ENCODE measurements at regions not wholly inside any gene's neighbourhood (a gene's known extent, or its start where the extent isn't known, plus 50 kb on each side); places are given as distances from the start of the nearest gene placed in this dataset.

- DNase-seq (ENCODE audit: low read depth in 2 of 2) = no peak
Observed at GRCh38 chr20:21839982-21840381, 134.5 kb downstream of the PAX1 start.

GRCh38 chr20:21836346-21836745 is 130.9 kb downstream of the PAX1 start:
- no peak for DNase-seq (ENCODE audit: low read depth in 2 of 2)

GRCh38 chr20:21835042-21835441 is 129.6 kb downstream of the PAX1 start:
- no peak for DNase-seq (ENCODE audit: low read depth in 2 of 2)

- no peak for DNase-seq (ENCODE audit: low read depth in 2 of 2)
Observed at GRCh38 chr20:21832442-21833385, 127.2 kb downstream of the PAX1 start.

- no peak for DNase-seq (ENCODE audit: low read depth in 2 of 2)
Observed at GRCh38 chr20:21826976-21827375, 121.5 kb downstream of the PAX1 start.

GRCh38 chr20:21821358-21821757 is 115.9 kb downstream of the PAX1 start:
- no peak for DNase-seq (ENCODE audit: low read depth in 2 of 2)

- no peak for DNase-seq (ENCODE audit: low read depth in 2 of 2)
Observed at GRCh38 chr20:21820688-21821087, 115.2 kb downstream of the PAX1 start.

GRCh38 chr20:21820045-21820444 is 114.6 kb downstream of the PAX1 start:
- no peak for DNase-seq (ENCODE audit: low read depth in 2 of 2)

- no peak for DNase-seq (ENCODE audit: low read depth in 2 of 2)
Observed at GRCh38 chr20:21812379-21812778, 106.9 kb downstream of the PAX1 start.

GRCh38 chr20:21809961-21810523 is 104.6 kb downstream of the PAX1 start:
- DNase-seq (ENCODE audit: low read depth in 2 of 2) = no peak

- DNase-seq (ENCODE audit: low read depth in 2 of 2) = no peak
Observed at GRCh38 chr20:21808863-21809664, 103.6 kb downstream of the PAX1 start.

GRCh38 chr20:21808139-21808538 is 102.7 kb downstream of the PAX1 start:
- DNase-seq (ENCODE audit: low read depth in 2 of 2) = no peak

GRCh38 chr20:21804802-21805201 is 99.3 kb downstream of the PAX1 start:
- DNase-seq (ENCODE audit: low read depth in 2 of 2) = no peak

- no peak for DNase-seq (ENCODE audit: low read depth in 2 of 2)
Observed at GRCh38 chr20:21801193-21801592, 95.7 kb downstream of the PAX1 start.

- DNase-seq (ENCODE audit: low read depth in 2 of 2) = no peak
Observed at GRCh38 chr20:21798384-21798783, 92.9 kb downstream of the PAX1 start.

GRCh38 chr20:21796059-21796458 is 90.6 kb downstream of the PAX1 start:
- no peak for DNase-seq (ENCODE audit: low read depth in 2 of 2)

- no peak for DNase-seq (ENCODE audit: low read depth in 2 of 2)
Observed at GRCh38 chr20:21788082-21788481, 82.6 kb downstream of the PAX1 start.

GRCh38 chr20:21781446-21782075 is 76.1 kb downstream of the PAX1 start:
- no peak for DNase-seq (ENCODE audit: low read depth in 2 of 2)

GRCh38 chr20:21780528-21780927 is 75.1 kb downstream of the PAX1 start:
- no peak for DNase-seq (ENCODE audit: low read depth in 2 of 2)
